GM13977 (cell line): ENCODE measurements at regions not wholly inside any gene's neighbourhood (a gene's known extent, or its start where the extent isn't known, plus 50 kb on each side); places are given as distances from the start of the nearest gene placed in this dataset.

Source experiments
- DNase-seq: peaks from one replicate; pipeline ENCODE4 v3.0.0; 2012; ENCODE audit warnings: low spot score
- CTCF ChIP-seq: IDR thresholded peaks from 2 replicates; pipeline ENCODE4 v1.5.1; 2012; ENCODE audit warnings: mild to moderate bottlenecking, control low read depth; ENCODE audit not compliant: insufficient read depth; ENCODE audit errors: extremely low read depth, missing control alignments
- in situ Hi-C: fragments of 300-500 bp; cut with MboI; formaldehyde crosslinking; loops from one replicate; pipeline ENCODE4 v1.12.0; 2022; ENCODE audit warnings: low sequenced_read_pairs, low pct_unique_long_range_greater_than_20kb, mixed read lengths, inconsistent platforms; ENCODE audit not compliant: unreplicated experiment

- no peak for TF ChIP-seq CTCF
- in situ Hi-C loops, result no loop called here
- no peak for DNase-seq
These were observed 192.9 kb upstream of the MBL2 start for GRCh38 chr10:52965509-52965908.

GRCh38 chr10:52961323-52961722 lies 188.7 kb upstream of the MBL2 start:
- DNase-seq, result no peak
- in situ Hi-C loops, result no loop called here
- no peak for TF ChIP-seq CTCF

GRCh38 chr10:52959810-52960209 lies 187.2 kb upstream of the MBL2 start:
- TF ChIP-seq CTCF, result no peak
- in situ Hi-C loops, result no loop called here
- no peak for DNase-seq

DNA sequence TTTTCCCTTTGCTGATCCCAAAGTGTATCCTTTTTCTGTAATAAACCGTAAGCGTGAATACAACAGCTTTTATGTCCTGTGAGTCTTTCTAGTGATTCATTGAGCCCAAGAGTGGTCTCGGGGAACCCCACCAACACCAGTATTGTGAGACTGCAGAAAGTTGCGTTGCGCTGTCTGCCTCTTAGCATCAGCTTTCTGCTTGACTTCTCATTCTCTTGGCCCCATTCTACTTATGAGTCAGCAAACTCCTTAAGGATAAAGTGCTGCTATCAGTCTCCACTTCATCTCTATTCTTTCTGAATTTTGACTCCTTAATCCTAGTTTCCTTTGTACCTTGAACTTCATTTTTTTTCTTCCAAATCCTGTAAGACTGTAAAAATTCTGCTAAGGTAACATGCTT lies 184.3 kb upstream of the MBL2 start:
- in situ Hi-C loops, result no loop called here
- no peak for DNase-seq
- no peak for TF ChIP-seq CTCF

GRCh38 chr10:52956461-52956860 lies 183.9 kb upstream of the MBL2 start:
- no peak for TF ChIP-seq CTCF
- in situ Hi-C loops, result no loop called here
- no peak for DNase-seq

DNA sequence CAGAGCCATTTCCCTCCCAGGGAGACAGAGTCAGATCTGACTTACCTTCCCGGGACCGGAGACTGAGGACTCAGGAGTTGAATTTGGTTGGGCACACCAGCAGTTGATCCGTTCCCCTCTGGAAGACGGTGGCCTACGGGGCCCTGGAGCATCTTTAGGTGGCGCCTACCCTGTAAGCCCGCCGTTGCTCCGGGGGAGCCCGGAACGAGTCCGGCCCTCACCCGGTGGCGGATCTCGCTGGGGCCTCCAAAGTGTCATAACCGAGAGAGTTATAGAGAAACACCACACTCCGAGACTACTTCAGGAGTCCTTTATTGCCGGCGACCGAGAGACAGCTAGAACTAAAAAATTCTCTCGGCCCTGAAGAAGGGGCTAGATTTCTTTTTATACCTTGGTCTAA lies 182.8 kb upstream of the MBL2 start:
- TF ChIP-seq CTCF, result no peak
- in situ Hi-C loops, result no loop called here
- no peak for DNase-seq

GRCh38 chr10:52954407-52954806 lies 181.8 kb upstream of the MBL2 start:
- TF ChIP-seq CTCF, result no peak
- DNase-seq, result no peak
- in situ Hi-C loops, result no loop called here
